ENCODE measurements at regions not wholly inside any gene's neighbourhood (a gene's known extent, or its start where the extent isn't known, plus 50 kb on each side); places are given as distances from the start of the nearest gene placed in this dataset.

- POLR2A ChIA-PET: no interaction called here
- CTCF ChIA-PET: no interaction called here
- TF ChIP-seq, protein P1, sequence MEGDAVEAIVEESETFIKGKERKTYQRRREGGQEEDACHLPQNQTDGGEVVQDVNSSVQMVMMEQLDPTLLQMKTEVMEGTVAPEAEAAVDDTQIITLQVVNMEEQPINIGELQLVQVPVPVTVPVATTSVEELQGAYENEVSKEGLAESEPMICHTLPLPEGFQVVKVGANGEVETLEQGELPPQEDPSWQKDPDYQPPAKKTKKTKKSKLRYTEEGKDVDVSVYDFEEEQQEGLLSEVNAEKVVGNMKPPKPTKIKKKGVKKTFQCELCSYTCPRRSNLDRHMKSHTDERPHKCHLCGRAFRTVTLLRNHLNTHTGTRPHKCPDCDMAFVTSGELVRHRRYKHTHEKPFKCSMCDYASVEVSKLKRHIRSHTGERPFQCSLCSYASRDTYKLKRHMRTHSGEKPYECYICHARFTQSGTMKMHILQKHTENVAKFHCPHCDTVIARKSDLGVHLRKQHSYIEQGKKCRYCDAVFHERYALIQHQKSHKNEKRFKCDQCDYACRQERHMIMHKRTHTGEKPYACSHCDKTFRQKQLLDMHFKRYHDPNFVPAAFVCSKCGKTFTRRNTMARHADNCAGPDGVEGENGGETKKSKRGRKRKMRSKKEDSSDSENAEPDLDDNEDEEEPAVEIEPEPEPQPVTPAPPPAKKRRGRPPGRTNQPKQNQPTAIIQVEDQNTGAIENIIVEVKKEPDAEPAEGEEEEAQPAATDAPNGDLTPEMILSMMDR (IDR thresholded peaks at IDR 0.05; ENCODE audit: insufficient read depth, low read length, missing control alignments): no peak
- no peak for DNase-seq (ENCODE audit: low read depth, low spot score)
- no peak overlapping the region for H3K4me3 ChIP-seq (ENCODE audit: low read depth, low read length)
Observed at GRCh38 chr5:2012885-2013284, 130.2 kb upstream of the IRX4 start.

DNA sequence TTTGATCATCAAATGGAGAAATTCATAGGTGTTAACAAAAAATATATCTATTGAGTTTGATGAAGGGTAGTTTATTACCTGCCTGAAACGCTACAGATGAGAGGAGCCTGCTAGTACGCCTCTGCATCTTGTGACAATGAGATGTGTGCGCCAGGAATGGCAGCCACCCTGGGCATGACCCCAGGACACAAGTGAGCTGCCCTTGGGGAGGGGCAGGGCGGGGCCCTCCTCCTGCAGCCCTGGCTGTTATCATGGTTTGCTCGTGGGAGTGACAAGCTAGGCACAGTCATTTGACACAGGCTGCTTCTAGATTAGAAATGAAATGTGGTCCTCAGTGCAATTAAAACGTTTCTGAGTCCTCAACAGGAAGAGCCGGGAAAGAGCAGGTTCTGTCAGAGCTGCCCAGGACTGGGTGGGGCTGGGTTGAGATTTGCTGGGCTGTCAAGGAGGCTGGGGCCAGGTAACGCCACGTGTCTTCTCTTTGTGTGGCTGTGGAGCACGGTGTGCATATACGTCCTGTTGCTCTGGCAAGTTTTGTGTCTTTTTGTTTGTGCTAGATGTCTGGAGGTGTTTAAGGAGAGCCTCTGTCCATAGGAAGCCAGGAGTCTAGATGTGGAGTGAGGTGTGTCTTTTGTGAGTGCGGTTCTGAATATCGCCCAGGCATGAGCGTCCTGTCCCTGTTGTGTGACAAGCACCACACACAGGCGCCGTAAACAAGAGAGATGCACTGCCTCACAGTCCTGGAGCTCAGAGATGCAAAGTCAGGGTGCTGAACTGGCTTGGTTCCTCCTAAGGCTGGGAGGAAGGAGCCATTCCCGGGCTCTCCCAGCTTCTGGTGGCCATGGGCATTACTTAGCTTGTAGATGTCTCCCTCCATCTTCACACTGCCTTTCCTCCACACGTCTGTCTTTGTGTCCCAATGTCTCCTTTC, 129.0 kb upstream of the IRX4 start:
- TF ChIP-seq, protein P1 (IDR thresholded peaks at IDR 0.05; ENCODE audit: insufficient read depth, low read length, missing control alignments): no peak
- ChIA-PET POLR2A (no interaction called here), CTCF (no interaction called here)
- no peak for DNase-seq (ENCODE audit: low read depth, low spot score)
- H3K4me3 ChIP-seq (ENCODE audit: low read depth, low read length): no peak overlapping the region

DNA sequence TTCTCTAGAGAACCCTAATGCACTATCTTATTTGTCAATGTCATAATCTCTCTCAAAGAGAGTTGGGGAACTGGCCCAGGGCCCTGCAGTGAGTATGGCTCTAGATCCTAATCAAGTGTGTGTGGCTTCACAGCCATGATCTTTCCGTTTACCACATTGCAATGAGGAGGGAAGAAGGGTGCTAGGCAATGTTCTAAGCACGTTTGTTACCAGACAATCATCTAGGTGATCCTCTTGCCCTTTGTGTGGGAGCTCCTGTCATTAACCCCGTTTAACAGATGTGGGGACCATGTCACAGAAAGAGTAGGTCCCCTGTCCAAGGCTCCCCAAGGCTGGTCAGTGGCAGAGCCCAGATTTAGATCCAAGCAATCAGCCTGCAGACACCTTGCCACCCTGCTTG, 128.2 kb upstream of the IRX4 start:
- DNase-seq (ENCODE audit: low read depth, low spot score): no peak
- no peak overlapping the region for H3K4me3 ChIP-seq (ENCODE audit: low read depth, low read length)
- TF ChIP-seq, protein P1 (IDR thresholded peaks at IDR 0.05; ENCODE audit: insufficient read depth, low read length, missing control alignments): no peak
- ChIA-PET CTCF (no interaction called here), POLR2A (no interaction called here)

DNA sequence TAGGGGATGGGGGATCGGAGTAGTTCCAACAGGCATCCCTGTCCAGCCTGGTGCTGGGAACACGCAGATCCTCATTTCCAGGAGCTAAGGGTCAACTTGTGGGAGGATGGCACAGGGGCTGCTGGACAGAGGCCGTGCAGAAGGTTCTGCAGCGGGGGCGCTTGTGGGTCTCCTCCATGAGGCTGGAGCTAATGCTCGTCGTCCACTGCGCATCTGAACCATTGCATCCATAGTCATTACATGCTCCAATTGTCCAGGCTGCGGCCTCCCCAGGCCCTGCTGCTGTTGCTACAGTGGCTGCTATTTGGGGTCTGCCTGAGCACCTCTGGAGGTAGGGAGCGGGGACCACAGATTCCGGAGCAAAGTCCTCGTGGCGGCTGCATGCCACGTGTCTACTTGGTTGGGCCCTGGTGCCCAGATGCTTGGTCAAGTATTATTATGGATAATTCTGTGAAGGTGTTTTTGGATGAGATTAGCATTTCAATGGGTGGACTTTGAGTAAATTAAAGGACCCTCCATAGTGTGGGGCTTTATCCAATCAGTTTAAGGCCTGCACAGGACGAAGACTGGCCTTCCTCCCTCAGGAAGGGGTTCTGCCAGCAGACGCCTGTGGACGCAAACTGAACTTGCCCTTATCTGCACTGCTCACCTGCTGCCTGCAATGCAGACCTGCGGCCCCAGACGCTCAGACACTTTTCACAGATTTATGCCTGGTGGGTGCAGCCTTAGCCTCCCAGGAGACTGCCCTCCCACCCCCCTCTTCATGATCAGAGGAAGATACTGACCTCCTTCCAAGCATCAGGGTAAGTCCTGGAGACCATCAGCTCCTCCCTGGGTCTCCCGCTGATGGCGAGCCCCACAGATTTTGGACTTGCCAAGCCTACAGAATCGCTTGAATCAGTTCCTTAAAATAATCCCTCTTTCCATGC, 127.5 kb upstream of the IRX4 start:
- CTCF ChIA-PET: interaction anchor here (1.1 kb wide), 1 partner anchor 247 kb away, joined by 4 read pairs; no protein-coding TSS in a partner anchor
- no peak for DNase-seq (ENCODE audit: low read depth, low spot score)
- no peak overlapping the region for H3K4me3 ChIP-seq (ENCODE audit: low read depth, low read length)
- TF ChIP-seq, protein P1 (IDR thresholded peaks at IDR 0.05; ENCODE audit: insufficient read depth, low read length, missing control alignments): no peak
- POLR2A ChIA-PET: no interaction called here

DNA sequence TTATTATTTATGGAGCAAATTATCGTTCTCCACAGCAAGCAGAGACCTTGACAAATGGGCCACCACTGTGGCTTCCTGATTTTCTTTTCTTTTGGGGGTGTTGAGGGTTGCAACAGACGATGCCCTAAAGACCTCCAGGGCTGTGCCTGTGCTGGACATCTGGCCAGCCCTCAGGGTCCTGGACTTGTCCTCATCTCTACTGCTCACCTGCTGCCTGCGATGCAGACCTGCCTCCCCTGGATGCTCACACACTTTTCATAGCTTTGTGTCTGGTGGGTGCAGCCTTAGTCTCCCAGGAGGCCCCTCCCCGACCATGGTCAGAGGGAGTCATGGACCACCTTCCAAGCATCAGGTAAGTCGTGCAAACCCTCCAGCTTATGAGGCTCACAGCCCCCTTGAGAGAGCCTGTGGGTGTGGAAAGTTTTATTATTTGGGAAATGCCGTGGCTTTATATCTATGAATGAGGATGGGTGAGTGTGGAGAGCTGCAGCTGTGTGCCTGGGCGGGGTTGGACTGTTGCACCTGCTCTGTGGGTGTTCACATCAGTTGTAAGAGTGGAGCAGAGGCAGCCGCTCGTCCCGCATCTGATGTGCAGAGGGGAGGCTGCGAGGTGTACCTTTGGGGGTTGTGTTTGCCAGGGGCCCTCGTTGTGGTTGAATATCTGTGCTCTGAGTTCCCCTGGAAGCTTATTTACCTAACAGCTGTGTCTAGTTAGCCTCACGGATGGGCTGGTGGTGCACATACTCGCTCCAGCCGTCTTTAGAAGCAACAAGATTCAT, 126.3 kb upstream of the IRX4 start:
- ChIA-PET CTCF (interaction anchor here (1.1 kb wide), 1 partner anchor 246 kb away, joined by 4 read pairs; no protein-coding TSS in a partner anchor), POLR2A (no interaction called here)
- no peak for DNase-seq (ENCODE audit: low read depth, low spot score)
- H3K4me3 ChIP-seq (ENCODE audit: low read depth, low read length): no peak overlapping the region
- TF ChIP-seq, protein P1 (IDR thresholded peaks at IDR 0.05; ENCODE audit: insufficient read depth, low read length, missing control alignments): no peak
